IMR-90 (cell line): ENCODE measurements at regions not wholly inside any gene's neighbourhood (a gene's known extent, or its start where the extent isn't known, plus 50 kb on each side); places are given as distances from the start of the nearest gene placed in this dataset.

Source experiments
- ATAC-seq: fragments of 200-7000 bp; cut with Tn5 transposase; 2 replicates; pipeline ENCODE4 v1.9.1; 2020; ENCODE audit warnings: low read depth, mild to moderate bottlenecking, moderate library complexity
- BruUV-seq: library from RNA; stranded (reverse); fragments of 400-500 nt; replicated peaks from 2 replicates; lab custom pipeline; 2021; lab: Mats Ljungman, UMichigan
- CTCF ChIA-PET: fragments of 300-600 bp; formaldehyde crosslinking; extraction: SDS; loops from one replicate; lab custom pipeline; 2021; ENCODE audit warnings: antibody characterized with exemption; lab: Yijun Ruan, JAX
- POLR2A ChIA-PET: fragments of 300-600 bp; sonication (Branson Sonifier 250); formaldehyde crosslinking; loops from one replicate; lab custom pipeline; 2022; ENCODE audit warnings: antibody characterized with exemption; ENCODE audit not compliant: unreplicated experiment; lab: Charles Lee
- DNase-seq: peaks from one replicate; pipeline ENCODE4 v3.0.0; 2013
- H2AFZ ChIP-seq: replicated peaks from 2 replicates; pipeline ENCODE3; 2013; ENCODE audit warnings: low read length, mild to moderate bottlenecking; ENCODE audit not compliant: poor library complexity
- H2AK5ac ChIP-seq: 2 replicates; pipeline ENCODE4 v1.6.1; 2013; ENCODE audit warnings: low read depth, low read length, inconsistent platforms
- H2AK9ac ChIP-seq: replicated peaks from 2 replicates; pipeline ENCODE3; 2013; ENCODE audit warnings: mild to moderate bottlenecking, low read depth, low read length, moderate library complexity; ENCODE audit not compliant: poor library complexity
- H2BK120ac ChIP-seq: 2 replicates; pipeline ENCODE4 v1.6.1; 2013; ENCODE audit warnings: low read depth, low read length, inconsistent platforms
- H2BK15ac ChIP-seq: 3 replicates; pipeline ENCODE4 v1.6.1; 2013; ENCODE audit warnings: low read depth, low read length, inconsistent platforms
- H2BK20ac ChIP-seq: 2 replicates; pipeline ENCODE4 v1.6.1; 2013; ENCODE audit warnings: low read depth, mild to moderate bottlenecking, inconsistent platforms, low read length, moderate library complexity
- H2BK5ac ChIP-seq: 2 replicates; pipeline ENCODE4 v1.6.1; 2013; ENCODE audit warnings: mild to moderate bottlenecking, low read depth, low read length, inconsistent platforms; ENCODE audit not compliant: poor library complexity, severe bottlenecking
- H3K14ac ChIP-seq: replicated peaks from 2 replicates; pipeline ENCODE4 v1.6.1; 2013; ENCODE audit warnings: low read depth, low read length, inconsistent platforms
- H3K18ac ChIP-seq: 2 replicates; pipeline ENCODE4 v1.6.1; 2013; ENCODE audit warnings: low read depth, low read length, control low read depth
- H3K23ac ChIP-seq: 2 replicates; pipeline ENCODE4 v1.6.1; 2013; ENCODE audit warnings: low read depth, low read length, inconsistent platforms
- H3K27ac ChIP-seq: 2 replicates; pipeline ENCODE4 v1.5.1; 2013; ENCODE audit warnings: mild to moderate bottlenecking, control low read depth, low read length; ENCODE audit not compliant: insufficient read depth
- H3K27me3 ChIP-seq: 2 replicates; pipeline ENCODE4 v1.6.1; 2013; ENCODE audit warnings: low read length; ENCODE audit not compliant: control insufficient read depth, insufficient read depth
- H3K36me3 ChIP-seq: 2 replicates; pipeline ENCODE4 v1.6.1; 2013; ENCODE audit warnings: low read length, mixed read lengths; ENCODE audit not compliant: control insufficient read depth, insufficient read depth
- H3K4ac ChIP-seq: 2 replicates; pipeline ENCODE4 v1.6.1; 2013; ENCODE audit warnings: low read depth, low read length, inconsistent platforms
- H3K4me1 ChIP-seq: 2 replicates; pipeline ENCODE4 v1.6.1; 2013; ENCODE audit warnings: low read length, mixed read lengths; ENCODE audit not compliant: control insufficient read depth, insufficient read depth
- H3K4me2 ChIP-seq: 2 replicates; pipeline ENCODE4 v1.6.1; 2013; ENCODE audit warnings: low read depth, mild to moderate bottlenecking, control low read depth, low read length, moderate library complexity
- H3K4me3 ChIP-seq: 2 replicates; pipeline ENCODE4 v1.5.1; 2013; ENCODE audit warnings: low read depth, mild to moderate bottlenecking, control low read depth, low read length, moderate library complexity; ENCODE audit not compliant: insufficient read depth
- H3K56ac ChIP-seq: 2 replicates; pipeline ENCODE4 v1.6.1; 2013; ENCODE audit warnings: low read length, inconsistent platforms; ENCODE audit not compliant: insufficient read depth; ENCODE audit errors: extremely low read depth
- H3K79me1 ChIP-seq, 2 experiments: 2 replicates each; pipeline ENCODE4 v1.6.1; 2013; ENCODE audit warnings: low read length in 2 of 2, inconsistent platforms in 1 of 2, low read depth in 1 of 2
- H3K9ac ChIP-seq: 2 replicates; pipeline ENCODE4 v1.6.1; 2013; ENCODE audit warnings: low read depth, low read length, control low read depth
- H3K9me1 ChIP-seq: 2 replicates; pipeline ENCODE4 v1.6.1; 2013; ENCODE audit warnings: low read length, inconsistent platforms; ENCODE audit not compliant: insufficient read depth
- H3K9me3 ChIP-seq: 2 replicates; pipeline ENCODE4 v1.6.1; 2013; ENCODE audit warnings: low read length; ENCODE audit not compliant: control insufficient read depth, insufficient read depth
- H4K20me1 ChIP-seq: 2 replicates; pipeline ENCODE4 v1.6.1; 2013; ENCODE audit warnings: low read length, inconsistent platforms; ENCODE audit not compliant: insufficient read depth
- H4K5ac ChIP-seq: 2 replicates; pipeline ENCODE4 v1.6.1; 2013; ENCODE audit warnings: mild to moderate bottlenecking, low read depth, low read length, control low read depth
- H4K8ac ChIP-seq, 2 experiments: 2 replicates each; pipeline ENCODE4 v1.6.1; 2013; ENCODE audit warnings: low read depth in 2 of 2, low read length in 2 of 2, control low read depth in 1 of 2, inconsistent platforms in 1 of 2
- H4K91ac ChIP-seq: 2 replicates; pipeline ENCODE4 v1.6.1; 2013; ENCODE audit warnings: low read depth, low read length, inconsistent platforms; ENCODE audit not compliant: insufficient read depth
- BHLHE40 ChIP-seq: fragments of 150-350 bp; IDR thresholded peaks from 2 replicates; pipeline ENCODE4 v1.6.1; 2016; ENCODE audit warnings: mild to moderate bottlenecking, low read depth, low read length
- CEBPB ChIP-seq: IDR thresholded peaks from 2 replicates; pipeline ENCODE4 v1.6.1; 2012; ENCODE audit warnings: low read depth, low read length, improper control_type of control experiment
- CHD1 ChIP-seq: IDR thresholded peaks from 2 replicates; pipeline ENCODE4 v1.6.1; 2012; ENCODE audit warnings: low read depth, low read length, improper control_type of control experiment
- FOS ChIP-seq: fragments of 150-350 bp; IDR thresholded peaks from 2 replicates; pipeline ENCODE4 v1.6.1; 2016; ENCODE audit warnings: low read depth, low read length
- MAFK ChIP-seq: IDR thresholded peaks from 2 replicates; pipeline ENCODE4 v1.6.1; 2012; ENCODE audit warnings: low read depth, low read length, improper control_type of control experiment
- MAZ ChIP-seq: IDR thresholded peaks from 2 replicates; pipeline ENCODE4 v1.6.1; 2012; ENCODE audit warnings: low read depth, mild to moderate bottlenecking, low read length, improper control_type of control experiment, moderate library complexity, borderline replicate concordance
- MXI1 ChIP-seq: IDR thresholded peaks from 2 replicates; pipeline ENCODE4 v1.6.1; 2012; ENCODE audit warnings: low read depth, mild to moderate bottlenecking, low read length, moderate library complexity, borderline replicate concordance
- NFE2L2 ChIP-seq: fragments of 150-350 bp; IDR thresholded peaks from 2 replicates; pipeline ENCODE4 v1.6.1; 2016; ENCODE audit warnings: low read depth, mild to moderate bottlenecking, low read length
- POLR2A ChIP-seq: IDR thresholded peaks from 2 replicates; pipeline ENCODE4 v1.6.1; 2012; ENCODE audit warnings: mild to moderate bottlenecking, low read depth, low read length
- RAD21 ChIP-seq: IDR thresholded peaks from 2 replicates; pipeline ENCODE4 v1.6.1; 2012; ENCODE audit warnings: low read length, improper control_type of control experiment
- RCOR1 ChIP-seq: IDR thresholded peaks from 2 replicates; pipeline ENCODE4 v1.6.1; 2012; ENCODE audit warnings: mild to moderate bottlenecking, low read length, improper control_type of control experiment; ENCODE audit not compliant: insufficient replicate concordance
- SMC3 ChIP-seq: fragments of 150-350 bp; IDR thresholded peaks from 2 replicates; pipeline ENCODE4 v1.6.1; 2016; ENCODE audit warnings: low read depth, mild to moderate bottlenecking, antibody characterized with exemption, low read length, moderate library complexity
- WGBS, 2 experiments: methylation state at CpG; one replicate each; pipeline versions ENCODE4 v1.1.5 to v1.1.7; 2013; ENCODE audit warnings: missing lambda C conversion rate in 2 of 2; ENCODE audit not compliant: insufficient read length in 1 of 2; ENCODE audit errors: extremely low coverage in 2 of 2; 5-methylcytosine and 5-hydroxymethylcytosine counted together
- dilution Hi-C: fragments of 300-500 bp; cut with HindIII; formaldehyde crosslinking; loops from one replicate; pipeline ENCODE4 v1.14.3; 2018; ENCODE audit warnings: low sequenced_read_pairs; ENCODE audit not compliant: unreplicated experiment
- in situ Hi-C: fragments of 300-500 bp; cut with MboI; formaldehyde crosslinking; loops from 3 replicates; pipeline ENCODE4 v1.14.3; 2019; ENCODE audit warnings: low sequenced_read_pairs, inconsistent platforms, mixed read lengths
- intact Hi-C: fragments of 100-400 bp; cut with micrococcal nuclease; formaldehyde crosslinking; loops from 2 replicates; pipeline ENCODE4 v1.10.0; 2022

- H2AFZ ChIP-seq: peak overlapping the region; percentile 59
- H4K8ac ChIP-seq: peak overlapping the region; percentile 1 to 71; a peak in 2 of 4 replicates
- H3K4me3 ChIP-seq: no peak overlapping the region
- H3K4me2 ChIP-seq: peak overlapping the region; percentile 55
- no peak overlapping the region for H3K9ac ChIP-seq
- TF ChIP-seq RCOR1: peak; percentile 10
- TF ChIP-seq POLR2A: peak; percentile 63
- peak; percentile 76 for TF ChIP-seq MAFK
- peak; percentile 89 for TF ChIP-seq BHLHE40
- TF ChIP-seq CHD1: no peak
- peak; percentile 99 for TF ChIP-seq FOS
- peak; percentile 69 for TF ChIP-seq NFE2L2
- TF ChIP-seq SMC3: peak; percentile 24
- peak; percentile 97 for TF ChIP-seq CEBPB
- no peak; the same call in 1 of the 2 replicates for TF ChIP-seq MXI1
- TF ChIP-seq RAD21: peak; percentile 42
- TF ChIP-seq MAZ: no peak
- H3K27ac ChIP-seq: peak overlapping the region; percentile 74
- 47% methylated on average over 11 of the region's 22 CpGs; no CpG with 5 or more reads in 1 of the 2 experiments for WGBS, 2 experiments
- H4K20me1 ChIP-seq: no peaks in the 10 kb centered on the region
- ATAC-seq: peak; percentile 98
- peak overlapping the region; percentile 83; the same call in 1 of the 2 replicates for H3K14ac ChIP-seq
- peak overlapping the region; percentile 78 for H2AK5ac ChIP-seq
- H3K36me3 ChIP-seq: no peaks in the 10 kb centered on the region
- ChIA-PET POLR2A (no interaction called here), CTCF (interaction anchor here (0.6 to 1.1 kb wide), 4 partner anchors 70 to 81 kb away, joined by 3 read pairs; no protein-coding TSS in a partner anchor)
- peak overlapping the region; percentile 80 for H2BK5ac ChIP-seq
- H3K18ac ChIP-seq: peak overlapping the region; percentile 55
- peak overlapping the region; percentile 86 for H3K4ac ChIP-seq
- H4K91ac ChIP-seq: peak overlapping the region; percentile 69
- no peaks in the 10 kb centered on the region for H3K27me3 ChIP-seq
- peak overlapping the region; percentile 85; the same call in 2 of the 3 replicates for H2BK15ac ChIP-seq
- no peak overlapping the region; the same call in 1 of the 2 replicates for H3K56ac ChIP-seq
- peak; percentile 100 for DNase-seq
- peak overlapping the region; percentile 73 for H2BK20ac ChIP-seq
- intact Hi-C loops: loop anchor here (5.0 kb wide), 1 partner anchor 65 kb away; no protein-coding TSS in a partner anchor
- in situ Hi-C loops: no loop called here
- peak overlapping the region; percentile 74 for H2BK120ac ChIP-seq
- peak overlapping the region; percentile 48 for H2AK9ac ChIP-seq
- BruUV-seq: no TSS peak
- H3K4me1 ChIP-seq: peaks cover 10% of the 10 kb centered on the region
- H3K9me1 ChIP-seq: 0 out of 2 replicates have a peak, but pooled peaks cover 6% of the 10 kb centered on the region
- peaks cover 5% of the 10 kb centered on the region for H3K9me3 ChIP-seq
- dilution Hi-C loops: no loop called here
- H3K23ac ChIP-seq: 0 out of 2 replicates have a peak overlapping the region, but pooled peaks have one; percentile 11
- peak overlapping the region; percentile 59 for H4K5ac ChIP-seq
- no peaks in the 10 kb centered on the region for H3K79me1 ChIP-seq
Observed at GRCh38 chr1:235011599-235012435, 116.8 kb downstream of the TOMM20 start.
